HCT116 (cell line): ENCODE measurements at regions not wholly inside any gene's neighbourhood (a gene's known extent, or its start where the extent isn't known, plus 50 kb on each side); places are given as distances from the start of the nearest gene placed in this dataset.

Source experiments
- ATAC-seq: fragments of 200-7000 bp; cut with Tn5 transposase; 2 replicates; pipeline ENCODE4 v1.9.1; 2020; ENCODE audit warnings: mild to moderate bottlenecking, moderate library complexity
- BruUV-seq: library from RNA; stranded (reverse); fragments of 400-500 nt; replicated peaks from 2 replicates; lab custom pipeline; 2021; lab: Mats Ljungman, UMichigan
- CTCF ChIA-PET: fragments of 300-600 bp; sonication (Branson Sonifier 250); formaldehyde crosslinking; loops from one replicate; lab custom pipeline; 2021; ENCODE audit warnings: antibody characterized with exemption; lab: Charles Lee
- POLR2A ChIA-PET: fragments of 300-600, 350-600 bp; sonication (Branson Sonifier 250); formaldehyde crosslinking; loops from one replicate; lab custom pipeline; 2021; ENCODE audit warnings: antibody characterized with exemption; lab: Charles Lee
- RAD21 ChIA-PET, 2 experiments: fragments of 300-600 bp; sonication (Branson Sonifier 250); formaldehyde crosslinking; loops; one replicate each; lab custom pipeline; 2023; ENCODE audit warnings: low total read pairs in 2 of 2; ENCODE audit not compliant: uncharacterized antibody in 2 of 2, unreplicated experiment in 2 of 2, low non-redundant PET in 1 of 2; lab: Charles Lee
- DNase-seq: peaks from one replicate; pipeline ENCODE4 v3.0.0-alpha.2; 2010; ENCODE audit warnings: low read depth, low spot score
- H2AFZ ChIP-seq: fragments of 200-600 bp; shearing (Covaris generic), sonication (generic); 2 replicates; pipeline ENCODE4 v1.6.1; 2017; ENCODE audit warnings: low read depth, mixed run types, mixed read lengths, antibody characterized with exemption, low read length; ENCODE audit not compliant: poor library complexity, severe bottlenecking
- H3K27ac ChIP-seq: 2 replicates; pipeline ENCODE4 v1.5.1; 2012; ENCODE audit warnings: low read depth, low read length
- H3K27me3 ChIP-seq: fragments of 200-600 bp; sonication (generic); 2 replicates; pipeline ENCODE4 v1.6.1; 2016; ENCODE audit warnings: mixed run types, low read length, mixed read lengths; ENCODE audit not compliant: insufficient read depth
- H3K36me3 ChIP-seq, 2 experiments: fragments of 200-500 bp in 1 of 2; fragments of 200-600 bp in 1 of 2; sonication (Bioruptor generic) in 1 of 2; sonication (generic) in 1 of 2; 2 replicates each; pipeline versions ENCODE4 v1.5.1 to v1.6.1; 2014 to 2016; ENCODE audit warnings: low read length in 2 of 2, inconsistent platforms in 1 of 2, mixed read lengths in 1 of 2, mixed run types in 1 of 2; ENCODE audit not compliant: insufficient read depth in 2 of 2, control insufficient read depth in 1 of 2
- H3K4me1 ChIP-seq, 2 experiments: fragments of 200-600 bp in 1 of 2; sonication (generic) in 1 of 2; 2 replicates each; pipeline versions ENCODE4 v1.5.1 to v1.6.1; 2012 to 2017; ENCODE audit warnings: low read length in 2 of 2, inconsistent platforms in 1 of 2, mild to moderate bottlenecking in 1 of 2, mixed read lengths in 1 of 2, mixed run types in 1 of 2, moderate library complexity in 1 of 2; ENCODE audit not compliant: insufficient read depth in 2 of 2, control insufficient read depth in 1 of 2
- H3K4me2 ChIP-seq: fragments of 200-600 bp; sonication (generic); 2 replicates; pipeline ENCODE4 v1.6.1; 2017; ENCODE audit warnings: mixed run types, low read length, mixed read lengths
- H3K4me3 ChIP-seq, 2 experiments: fragments of 200-600 bp in 1 of 2; sonication (generic) in 1 of 2; replicated peaks in 1 of 2; 2 replicates each; pipeline ENCODE4 v1.5.1; 2011 to 2016; ENCODE audit warnings: low read length in 2 of 2, control low read depth in 1 of 2, low read depth in 1 of 2, mild to moderate bottlenecking in 1 of 2, mixed read lengths in 1 of 2, mixed run types in 1 of 2
- H3K79me2 ChIP-seq: fragments of 200-600 bp; sonication (generic); 2 replicates; pipeline ENCODE4 v1.6.1; 2017; ENCODE audit warnings: mild to moderate bottlenecking, mixed run types, low read length, moderate library complexity, mixed read lengths; ENCODE audit not compliant: insufficient read depth
- H3K9ac ChIP-seq: fragments of 200-600 bp; sonication (generic); 2 replicates; pipeline ENCODE4 v1.6.1; 2016; ENCODE audit warnings: low read length, mixed read lengths
- H3K9me2 ChIP-seq: fragments of 200-600 bp; sonication (generic), shearing (Covaris generic); 2 replicates; pipeline ENCODE4 v1.6.1; 2017; ENCODE audit warnings: mixed run types, mild to moderate bottlenecking, moderate library complexity; ENCODE audit not compliant: insufficient read depth
- H3K9me3 ChIP-seq, 2 experiments: fragments of 200-500 bp in 1 of 2; fragments of 200-600 bp in 1 of 2; sonication (Bioruptor generic) in 1 of 2; sonication (generic) in 1 of 2; 2 replicates each; pipeline ENCODE4 v1.6.1; 2014 to 2017; ENCODE audit warnings: low read length in 2 of 2, mixed read lengths in 2 of 2, inconsistent platforms in 1 of 2, low read depth in 1 of 2, mild to moderate bottlenecking in 1 of 2, mixed run types in 1 of 2, moderate library complexity in 1 of 2; ENCODE audit not compliant: control insufficient read depth in 1 of 2, insufficient read depth in 1 of 2
- H4K20me1 ChIP-seq: fragments of 200-600 bp; sonication (generic), shearing (Covaris generic); 2 replicates; pipeline ENCODE4 v1.6.1; 2017; ENCODE audit warnings: mixed run types, mild to moderate bottlenecking, moderate library complexity; ENCODE audit not compliant: insufficient read depth
- CBX3 ChIP-seq: IDR thresholded peaks from 2 replicates; pipeline ENCODE4 v1.6.1; 2012; ENCODE audit warnings: low read depth
- ELF1 ChIP-seq: IDR thresholded peaks from 2 replicates; pipeline ENCODE4 v1.6.1; 2012; ENCODE audit warnings: low read depth, borderline replicate concordance
- EZH2 ChIP-seq: fragments of 200-600 bp; sonication (generic); IDR thresholded peaks from 2 replicates; pipeline ENCODE4 v1.6.1; 2017; ENCODE audit warnings: antibody characterized with exemption, mixed run types
- EZH2phosphoT487 ChIP-seq: fragments of 200-600 bp; IDR thresholded peaks from 2 replicates; pipeline ENCODE4 v1.6.1; 2018; ENCODE audit warnings: antibody characterized with exemption, borderline replicate concordance
- POLR2A ChIP-seq: IDR thresholded peaks from 2 replicates; pipeline ENCODE4 v1.7.0; 2011; ENCODE audit warnings: borderline replicate concordance; ENCODE audit not compliant: insufficient read depth, insufficient read length; ENCODE audit errors: extremely low read depth
- POLR2AphosphoS5 ChIP-seq: IDR thresholded peaks from 2 replicates; pipeline ENCODE4 v1.6.1; 2011; ENCODE audit warnings: mild to moderate bottlenecking, low read depth, low read length, moderate library complexity
- RAD21 ChIP-seq: IDR thresholded peaks from 2 replicates; pipeline ENCODE4 v1.6.1; 2012; ENCODE audit warnings: low read depth, mild to moderate bottlenecking
- SP1 ChIP-seq: IDR thresholded peaks from 2 replicates; pipeline ENCODE4 v1.6.1; 2012; ENCODE audit warnings: low read depth
- SRF ChIP-seq: IDR thresholded peaks from 2 replicates; pipeline ENCODE4 v1.6.1; 2012; ENCODE audit warnings: low read depth
- TCF7L2 ChIP-seq: IDR thresholded peaks from 2 replicates; pipeline ENCODE4 v1.7.0; 2011; ENCODE audit warnings: borderline replicate concordance, inconsistent platforms; ENCODE audit not compliant: insufficient read depth, insufficient read length; ENCODE audit errors: extremely low read depth
- YY1 ChIP-seq: IDR thresholded peaks from 2 replicates; pipeline ENCODE4 v1.6.1; 2011; ENCODE audit warnings: low read length, low read depth, moderate library complexity, mild to moderate bottlenecking; ENCODE audit not compliant: insufficient replicate concordance; ENCODE audit errors: extremely low read depth
- ZFX ChIP-seq: fragments of 450-650 bp; IDR thresholded peaks from 2 replicates; pipeline ENCODE4 v1.6.1; 2017
- ZNF274 ChIP-seq: fragments of 200-500 bp; sonication (Bioruptor generic); IDR thresholded peaks from 2 replicates; pipeline ENCODE4 v1.6.1; 2014; ENCODE audit warnings: mild to moderate bottlenecking, low read depth, low read length, inconsistent platforms
- intact Hi-C: fragments of 100-400 bp; cut with micrococcal nuclease; formaldehyde crosslinking; loops from 2 replicates; pipeline ENCODE4 v1.10.0; 2022
- TF ChIP-seq, protein P1 (sequence below): IDR thresholded peaks from 2 replicates; pipeline ENCODE4 v1.6.1; 2011; ENCODE audit warnings: mild to moderate bottlenecking, low read length, moderate library complexity; ENCODE audit not compliant: insufficient replicate concordance; ENCODE audit errors: extremely low read depth
- TF ChIP-seq, protein P2 (sequence below): IDR thresholded peaks from 2 replicates; pipeline ENCODE4 v1.6.1; 2012
- TF ChIP-seq, protein P3 (sequence below), 3 experiments: fragments of 200-600 bp in 1 of 3; sonication (generic) in 1 of 3; IDR thresholded peaks in 2 of 3; conservative IDR thresholded peaks in 1 of 3; 2 replicates each; pipeline ENCODE4 v1.5.1; 2012 to 2017; ENCODE audit warnings: low read depth in 2 of 3, low read length in 2 of 3, antibody characterized with exemption in 1 of 3, borderline replicate concordance in 1 of 3, control low read depth in 1 of 3, mild to moderate bottlenecking in 1 of 3, mixed read lengths in 1 of 3, mixed run types in 1 of 3, moderate library complexity in 1 of 3; ENCODE audit not compliant: insufficient read depth in 1 of 3

DNA sequence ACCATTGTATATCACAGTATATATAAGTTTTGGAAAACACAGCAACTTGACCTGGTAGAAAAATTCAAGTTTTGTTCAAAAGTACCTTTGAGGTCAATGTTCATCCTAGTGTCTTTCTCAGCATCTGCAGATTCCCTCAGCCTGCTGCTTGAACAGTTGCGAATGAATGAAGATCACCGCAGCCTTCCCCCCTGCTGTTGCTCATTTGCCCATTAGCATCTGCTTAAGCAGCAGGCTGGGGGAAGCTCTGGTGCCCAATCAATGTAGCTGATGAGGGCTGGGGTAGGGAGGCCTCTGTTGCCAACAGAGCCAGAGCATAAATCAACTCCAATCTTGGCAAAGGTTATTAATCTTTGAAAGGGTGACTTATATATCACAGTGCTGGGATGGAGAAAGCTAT is 586.5 kb upstream of the PTPRD start:
- ChIA-PET CTCF (no interaction called here), RAD21 (no interaction called here)
- intact Hi-C loops = no loop called here
- DNase-seq = no peak
- Histone ChIP-seq H3K9me3 (peaks cover 5 to 18% of the 10 kb centered on the region in 2 experiments; a peak in 2 of 4 replicates), H3K4me3 (no peak overlapping the region), H3K27ac (no peak overlapping the region), H3K9me2 (no peaks in the 10 kb centered on the region), H2AFZ (no peak overlapping the region), H3K27me3 (no peaks in the 10 kb centered on the region), H3K9ac (no peak overlapping the region), H3K79me2 (no peaks in the 10 kb centered on the region)
- no TSS peak for BruUV-seq
- no peak for TF ChIP-seq YY1
- TF ChIP-seq TCF7L2 = no peak
- TF ChIP-seq, protein P1, sequence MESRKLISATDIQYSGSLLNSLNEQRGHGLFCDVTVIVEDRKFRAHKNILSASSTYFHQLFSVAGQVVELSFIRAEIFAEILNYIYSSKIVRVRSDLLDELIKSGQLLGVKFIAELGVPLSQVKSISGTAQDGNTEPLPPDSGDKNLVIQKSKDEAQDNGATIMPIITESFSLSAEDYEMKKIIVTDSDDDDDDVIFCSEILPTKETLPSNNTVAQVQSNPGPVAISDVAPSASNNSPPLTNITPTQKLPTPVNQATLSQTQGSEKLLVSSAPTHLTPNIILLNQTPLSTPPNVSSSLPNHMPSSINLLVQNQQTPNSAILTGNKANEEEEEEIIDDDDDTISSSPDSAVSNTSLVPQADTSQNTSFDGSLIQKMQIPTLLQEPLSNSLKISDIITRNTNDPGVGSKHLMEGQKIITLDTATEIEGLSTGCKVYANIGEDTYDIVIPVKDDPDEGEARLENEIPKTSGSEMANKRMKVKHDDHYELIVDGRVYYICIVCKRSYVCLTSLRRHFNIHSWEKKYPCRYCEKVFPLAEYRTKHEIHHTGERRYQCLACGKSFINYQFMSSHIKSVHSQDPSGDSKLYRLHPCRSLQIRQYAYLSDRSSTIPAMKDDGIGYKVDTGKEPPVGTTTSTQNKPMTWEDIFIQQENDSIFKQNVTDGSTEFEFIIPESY = no peak
- no peak for TF ChIP-seq ZFX
- no peak for TF ChIP-seq ZNF274
- TF ChIP-seq, protein P2, sequence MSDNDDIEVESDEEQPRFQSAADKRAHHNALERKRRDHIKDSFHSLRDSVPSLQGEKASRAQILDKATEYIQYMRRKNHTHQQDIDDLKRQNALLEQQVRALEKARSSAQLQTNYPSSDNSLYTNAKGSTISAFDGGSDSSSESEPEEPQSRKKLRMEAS = no peak
- no peak for TF ChIP-seq POLR2AphosphoS5
- TF ChIP-seq SRF = no peak
- no peak for TF ChIP-seq ELF1
- no peak for TF ChIP-seq RAD21
- TF ChIP-seq, protein P3, sequence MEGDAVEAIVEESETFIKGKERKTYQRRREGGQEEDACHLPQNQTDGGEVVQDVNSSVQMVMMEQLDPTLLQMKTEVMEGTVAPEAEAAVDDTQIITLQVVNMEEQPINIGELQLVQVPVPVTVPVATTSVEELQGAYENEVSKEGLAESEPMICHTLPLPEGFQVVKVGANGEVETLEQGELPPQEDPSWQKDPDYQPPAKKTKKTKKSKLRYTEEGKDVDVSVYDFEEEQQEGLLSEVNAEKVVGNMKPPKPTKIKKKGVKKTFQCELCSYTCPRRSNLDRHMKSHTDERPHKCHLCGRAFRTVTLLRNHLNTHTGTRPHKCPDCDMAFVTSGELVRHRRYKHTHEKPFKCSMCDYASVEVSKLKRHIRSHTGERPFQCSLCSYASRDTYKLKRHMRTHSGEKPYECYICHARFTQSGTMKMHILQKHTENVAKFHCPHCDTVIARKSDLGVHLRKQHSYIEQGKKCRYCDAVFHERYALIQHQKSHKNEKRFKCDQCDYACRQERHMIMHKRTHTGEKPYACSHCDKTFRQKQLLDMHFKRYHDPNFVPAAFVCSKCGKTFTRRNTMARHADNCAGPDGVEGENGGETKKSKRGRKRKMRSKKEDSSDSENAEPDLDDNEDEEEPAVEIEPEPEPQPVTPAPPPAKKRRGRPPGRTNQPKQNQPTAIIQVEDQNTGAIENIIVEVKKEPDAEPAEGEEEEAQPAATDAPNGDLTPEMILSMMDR (IDR thresholded peaks at IDR 0.05 in 2 of 3, conservative IDR thresholded peaks at IDR 0.05 in 1 of 3; ENCODE audit: borderline replicate concordance in 1 of 3, insufficient read depth in 1 of 3, low read depth in 2 of 3, low read length in 2 of 3) = no peak
- TF ChIP-seq CBX3 = no peak
- no peak for TF ChIP-seq POLR2A
- TF ChIP-seq EZH2 = no peak
- no peak for TF ChIP-seq EZH2phosphoT487
- no peak for TF ChIP-seq SP1
- TF ChIP-seq, all 23 proteins: peak for 0
- POLR2A ChIA-PET = no interaction called here
- H3K36me3 ChIP-seq = no peaks in the 10 kb centered on the region
- no peaks in the 10 kb centered on the region for H4K20me1 ChIP-seq
- H3K4me2 ChIP-seq = no peak overlapping the region
- ATAC-seq = no peak
- H3K4me1 ChIP-seq = no peaks in the 10 kb centered on the region
